OCI-LY7 (cell line): ENCODE measurements at regions not wholly inside any gene's neighbourhood (a gene's known extent, or its start where the extent isn't known, plus 50 kb on each side); places are given as distances from the start of the nearest gene placed in this dataset.

Experiments
- BruUV-seq: library from RNA; stranded (reverse); fragments of 400-500 nt; replicated peaks from 2 replicates; lab custom pipeline; 2021; lab: Mats Ljungman, UMichigan
- CTCF ChIA-PET: fragments of 300-600 bp; sonication (Branson Sonifier 250); formaldehyde crosslinking; loops from one replicate; lab custom pipeline; 2022; ENCODE audit warnings: antibody characterized with exemption; ENCODE audit not compliant: unreplicated experiment; lab: Charles Lee
- POLR2A ChIA-PET: fragments of 300-600 bp; sonication (Branson Sonifier 250); formaldehyde crosslinking; loops from one replicate; lab custom pipeline; 2022; ENCODE audit warnings: antibody characterized with exemption; lab: Charles Lee
- DNase-seq: peaks from one replicate; pipeline ENCODE4 v3.0.0-alpha.2; 2015; ENCODE audit warnings: low spot score
- H2AFZ ChIP-seq: fragments of 200-600 bp; sonication (generic), shearing (Covaris generic); 2 replicates; pipeline ENCODE4 v1.6.1; 2014; ENCODE audit warnings: mild to moderate bottlenecking, antibody characterized with exemption, low read length, moderate library complexity
- H3K27ac ChIP-seq: fragments of 200-600 bp; sonication (generic); 2 replicates; pipeline ENCODE4 v1.5.1; 2014; ENCODE audit warnings: mixed run types, low read depth, mild to moderate bottlenecking, moderate library complexity, low read length, inconsistent platforms; ENCODE audit not compliant: poor library complexity, severe bottlenecking
- H3K36me3 ChIP-seq: fragments of 200-600 bp; sonication (generic); 2 replicates; pipeline ENCODE4 v1.6.1; 2014; ENCODE audit warnings: mild to moderate bottlenecking, antibody characterized with exemption, low read length, moderate library complexity, mixed read lengths; ENCODE audit not compliant: insufficient read depth
- H3K4me1 ChIP-seq: fragments of 200-600 bp; sonication (generic); 2 replicates; pipeline ENCODE4 v1.5.1; 2014; ENCODE audit warnings: mild to moderate bottlenecking, low read length; ENCODE audit not compliant: insufficient read depth, poor library complexity, severe bottlenecking
- H3K4me2 ChIP-seq: fragments of 200-600 bp; sonication (generic); 2 replicates; pipeline ENCODE4 v1.6.1; 2014; ENCODE audit warnings: mild to moderate bottlenecking, low read length
- H3K4me3 ChIP-seq: fragments of 200-600 bp; sonication (generic); 2 replicates; pipeline ENCODE4 v1.5.1; 2014; ENCODE audit warnings: mild to moderate bottlenecking, low read depth, low read length; ENCODE audit not compliant: poor library complexity, severe bottlenecking
- H3K79me2 ChIP-seq: fragments of 200-600 bp; sonication (generic); 2 replicates; pipeline ENCODE4 v1.6.1; 2016; ENCODE audit warnings: low read depth, mild to moderate bottlenecking, low read length, moderate library complexity, mixed read lengths; ENCODE audit not compliant: insufficient read depth
- H3K9me2 ChIP-seq: fragments of 200-600 bp; sonication (generic); 2 replicates; pipeline ENCODE4 v1.6.1; 2016; ENCODE audit warnings: mild to moderate bottlenecking, low read length, mixed read lengths; ENCODE audit not compliant: insufficient read depth
- H3K9me3 ChIP-seq: fragments of 200-600 bp; sonication (generic); 2 replicates; pipeline ENCODE4 v1.6.1; 2014; ENCODE audit warnings: mild to moderate bottlenecking, mixed run types, low read length, mixed read lengths
- H4K20me1 ChIP-seq: fragments of 200-600 bp; sonication (generic); 2 replicates; pipeline ENCODE4 v1.6.1; 2014; ENCODE audit warnings: mild to moderate bottlenecking, antibody characterized with exemption, low read length, moderate library complexity, mixed read lengths; ENCODE audit not compliant: insufficient read depth
- CTCF ChIP-seq: fragments of 200-600 bp; sonication (generic); conservative IDR thresholded peaks from 2 replicates; pipeline ENCODE4 v1.5.1; 2014; ENCODE audit warnings: mild to moderate bottlenecking, antibody characterized with exemption, low read length, moderate library complexity, mixed read lengths
- EZH2phosphoT487 ChIP-seq: fragments of 200-600 bp; sonication (generic); IDR thresholded peaks from 2 replicates; pipeline ENCODE4 v1.6.1; 2018; ENCODE audit warnings: low read depth, borderline replicate concordance, mild to moderate bottlenecking, mixed run types, antibody characterized with exemption, low read length, moderate library complexity, mixed read lengths
- intact Hi-C: fragments of 100-400 bp; cut with micrococcal nuclease; formaldehyde crosslinking; loops from one replicate; pipeline ENCODE4 v1.10.0; 2022; ENCODE audit not compliant: unreplicated experiment

- no peaks in the 10 kb centered on the region for H3K9me3 ChIP-seq
- H3K4me1 ChIP-seq = no peaks in the 10 kb centered on the region
- no peak overlapping the region for H3K4me2 ChIP-seq
- no peak overlapping the region for H3K27ac ChIP-seq
- H3K9me2 ChIP-seq = no peaks in the 10 kb centered on the region
- ChIA-PET CTCF (no interaction called here), POLR2A (interaction anchor here (0.6 kb wide), 1 partner anchor 493 kb away, joined by 3 read pairs; no protein-coding TSS in a partner anchor)
- no peaks in the 10 kb centered on the region for H3K79me2 ChIP-seq
- H3K4me3 ChIP-seq = no peak overlapping the region
- TF ChIP-seq CTCF = no peak
- TF ChIP-seq EZH2phosphoT487 = no peak
- intact Hi-C loops = no loop called here
- BruUV-seq = no TSS peak
- no peak overlapping the region for H2AFZ ChIP-seq
- no peak for DNase-seq
- no peaks in the 10 kb centered on the region for H4K20me1 ChIP-seq
- H3K36me3 ChIP-seq = no peaks in the 10 kb centered on the region
Observed at GRCh38 chr20:6994452-6994851, 227.0 kb downstream of the BMP2 start.

- Histone ChIP-seq H3K27ac (no peak overlapping the region), H3K9me3 (no peaks in the 10 kb centered on the region), H3K4me2 (no peak overlapping the region), H3K4me1 (no peaks in the 10 kb centered on the region), H4K20me1 (no peaks in the 10 kb centered on the region), H3K79me2 (no peaks in the 10 kb centered on the region), H3K4me3 (no peak overlapping the region), H2AFZ (no peak overlapping the region), H3K9me2 (no peaks in the 10 kb centered on the region), H3K36me3 (no peaks in the 10 kb centered on the region)
- ChIA-PET CTCF (no interaction called here), POLR2A (no interaction called here)
- no peak for DNase-seq
- no peak for TF ChIP-seq EZH2phosphoT487
- TF ChIP-seq CTCF = no peak
- BruUV-seq = no TSS peak
- intact Hi-C loops = no loop called here
Observed at GRCh38 chr20:6998909-6999308, 231.4 kb downstream of the BMP2 start.

GRCh38 chr20:6999381-6999780 lies 231.9 kb downstream of the BMP2 start:
- H3K4me1 ChIP-seq = no peaks in the 10 kb centered on the region
- H2AFZ ChIP-seq = no peak overlapping the region
- ChIA-PET CTCF (no interaction called here), POLR2A (no interaction called here)
- no TSS peak for BruUV-seq
- no peak for TF ChIP-seq EZH2phosphoT487
- no peak for TF ChIP-seq CTCF
- intact Hi-C loops = no loop called here
- H4K20me1 ChIP-seq = no peaks in the 10 kb centered on the region
- H3K4me3 ChIP-seq = no peak overlapping the region
- H3K9me3 ChIP-seq = no peaks in the 10 kb centered on the region
- no peak overlapping the region for H3K27ac ChIP-seq
- H3K9me2 ChIP-seq = no peaks in the 10 kb centered on the region
- DNase-seq = no peak
- no peaks in the 10 kb centered on the region for H3K36me3 ChIP-seq
- no peaks in the 10 kb centered on the region for H3K79me2 ChIP-seq
- H3K4me2 ChIP-seq = no peak overlapping the region
